ENCODE measurements at regions not wholly inside any gene's neighbourhood (a gene's known extent, or its start where the extent isn't known, plus 50 kb on each side); places are given as distances from the start of the nearest gene placed in this dataset.

GRCh38 chr4:10737337-10737736, 52.8 kb upstream of the CLNK start:
- H3K27me3 ChIP-seq = no peaks in the 10 kb centered on the region
- no peaks in the 10 kb centered on the region for H3K4me1 ChIP-seq
- no peaks in the 10 kb centered on the region for H3K9me3 ChIP-seq
- H3K36me3 ChIP-seq = no peaks in the 10 kb centered on the region
- TF ChIP-seq CTCF (IDR thresholded peaks at IDR 0.05) = no peak
- no peak for TF ChIP-seq POLR2AphosphoS5 (IDR thresholded peaks at IDR 0.05; ENCODE audit: insufficient read depth in 1 of 2, low read depth in 1 of 2)
- TF ChIP-seq POLR2A (IDR thresholded peaks at IDR 0.05) = no peak
- H3K4me3 ChIP-seq = no peak overlapping the region
- H3K27ac ChIP-seq = no peak overlapping the region
- DNase-seq (ENCODE audit: extremely low spot score in 2 of 2) = no peak
- intact Hi-C loops (cut with DNase I) = no loop called here

GRCh38 chr4:10736895-10737294, 52.3 kb upstream of the CLNK start:
- H3K4me1 ChIP-seq = no peaks in the 10 kb centered on the region
- H3K4me3 ChIP-seq = no peak overlapping the region
- H3K36me3 ChIP-seq = no peaks in the 10 kb centered on the region
- H3K27ac ChIP-seq = no peak overlapping the region
- H3K27me3 ChIP-seq = no peaks in the 10 kb centered on the region
- H3K9me3 ChIP-seq = no peaks in the 10 kb centered on the region
- TF ChIP-seq POLR2A (IDR thresholded peaks at IDR 0.05) (no peak), CTCF (IDR thresholded peaks at IDR 0.05) (no peak), POLR2AphosphoS5 (IDR thresholded peaks at IDR 0.05; ENCODE audit: insufficient read depth in 1 of 2, low read depth in 1 of 2) (no peak)
- intact Hi-C loops (cut with DNase I) = no loop called here
- DNase-seq (ENCODE audit: extremely low spot score in 2 of 2) = no peak

- TF ChIP-seq POLR2A (IDR thresholded peaks at IDR 0.05) = no peak
- TF ChIP-seq POLR2AphosphoS5 (IDR thresholded peaks at IDR 0.05; ENCODE audit: insufficient read depth in 1 of 2, low read depth in 1 of 2) = no peak
- no peak for TF ChIP-seq CTCF (IDR thresholded peaks at IDR 0.05)
- Histone ChIP-seq H3K4me3 (no peak overlapping the region), H3K4me1 (no peaks in the 10 kb centered on the region), H3K36me3 (no peaks in the 10 kb centered on the region), H3K27ac (no peak overlapping the region), H3K9me3 (no peaks in the 10 kb centered on the region), H3K27me3 (no peaks in the 10 kb centered on the region)
- no peak for DNase-seq (ENCODE audit: extremely low spot score in 2 of 2)
- intact Hi-C loops (cut with DNase I) = no loop called here
Observed at GRCh38 chr4:10736266-10736665, 51.7 kb upstream of the CLNK start.

- no peaks in the 10 kb centered on the region for H3K36me3 ChIP-seq
Observed at GRCh38 chr4:10734697-10735096, 50.1 kb upstream of the CLNK start.

More at GRCh38 chr4:10734697-10735096, 50.1 kb upstream of the CLNK start:
- Histone ChIP-seq H3K4me1 (no peaks in the 10 kb centered on the region), H3K4me3 (no peak overlapping the region), H3K9me3 (no peaks in the 10 kb centered on the region), H3K27me3 (no peaks in the 10 kb centered on the region), H3K27ac (no peak overlapping the region)
- intact Hi-C loops (cut with DNase I) = no loop called here
- DNase-seq (ENCODE audit: extremely low spot score in 2 of 2) = no peak
- TF ChIP-seq POLR2AphosphoS5 (IDR thresholded peaks at IDR 0.05; ENCODE audit: insufficient read depth in 1 of 2, low read depth in 1 of 2) = no peak
- TF ChIP-seq CTCF (IDR thresholded peaks at IDR 0.05) = no peak
- TF ChIP-seq POLR2A (IDR thresholded peaks at IDR 0.05) = no peak
